Sigmoid colon (tissue), 4 donors: ENCODE measurements at regions not wholly inside any gene's neighbourhood (a gene's known extent, or its start where the extent isn't known, plus 50 kb on each side); places are given as distances from the start of the nearest gene placed in this dataset.

Experiments
- POLR2A ChIP-seq, 2 donors: fragments of 450-650 bp; IDR thresholded peaks; one replicate each; pipeline ENCODE4 v1.6.1; 2016; ENCODE audit warnings: antibody characterized with exemption in 2 of 2, mild to moderate bottlenecking in 2 of 2, moderate library complexity in 2 of 2
- POLR2AphosphoS5 ChIP-seq, 4 donors: sonication (generic); formaldehyde crosslinking; IDR thresholded peaks; one replicate each; pipeline ENCODE4 v1.6.1; 2017; ENCODE audit warnings: antibody characterized with exemption in 4 of 4
- TF ChIP-seq, protein P1 (sequence below), 4 experiments: fragments of 450-650 bp in 3 of 4; fragments of 200-600 bp in 1 of 4; IDR thresholded peaks; one replicate each; pipeline ENCODE4 v1.5.1; 2016 to 2019; ENCODE audit warnings: antibody characterized with exemption in 4 of 4, mild to moderate bottlenecking in 3 of 4, moderate library complexity in 2 of 4

DNA sequence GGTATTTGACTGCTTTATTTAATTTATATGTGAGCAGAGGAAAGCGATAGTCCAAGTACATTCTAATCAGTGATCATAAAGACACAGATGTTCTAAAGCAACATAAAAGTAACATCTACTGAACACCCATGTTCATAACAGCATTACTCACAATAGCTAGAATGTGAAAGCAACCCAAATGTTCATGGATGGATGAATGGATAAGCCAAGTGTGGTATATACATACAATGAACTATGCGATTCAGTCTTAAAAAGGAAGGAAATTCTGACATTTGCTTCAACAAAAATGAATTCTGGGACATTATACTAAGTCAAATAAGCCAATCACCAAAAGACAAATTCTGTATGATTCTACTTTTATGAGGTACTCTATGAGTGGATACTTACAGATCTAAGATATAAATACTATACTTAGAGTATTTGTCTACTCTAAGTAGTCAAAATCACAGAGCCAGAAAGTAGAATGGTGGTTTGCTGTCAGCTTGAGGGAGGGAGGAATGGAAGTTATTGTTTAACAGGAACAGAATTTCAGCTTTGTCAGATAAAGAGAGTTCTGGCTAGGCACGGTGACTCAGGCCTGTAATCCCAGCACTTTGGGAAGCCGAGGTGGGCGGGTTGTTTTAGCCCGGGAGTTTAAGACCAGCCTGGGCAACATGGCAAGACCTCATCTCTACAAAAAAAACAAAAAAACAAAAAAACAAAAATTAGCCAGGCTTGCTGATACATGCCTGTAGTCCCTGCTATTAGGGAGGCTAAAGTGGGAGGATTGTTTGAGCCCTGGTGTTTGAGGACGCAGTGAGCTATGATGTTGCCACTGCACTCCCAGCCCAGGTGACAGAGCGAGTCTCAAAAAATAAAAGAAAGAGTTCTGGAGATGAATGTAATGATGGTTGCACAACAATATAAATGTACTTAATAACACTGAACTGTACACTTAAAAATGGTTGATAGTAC lies 79.7 kb upstream of the ARHGAP29 start:
- TF ChIP-seq, protein P1, sequence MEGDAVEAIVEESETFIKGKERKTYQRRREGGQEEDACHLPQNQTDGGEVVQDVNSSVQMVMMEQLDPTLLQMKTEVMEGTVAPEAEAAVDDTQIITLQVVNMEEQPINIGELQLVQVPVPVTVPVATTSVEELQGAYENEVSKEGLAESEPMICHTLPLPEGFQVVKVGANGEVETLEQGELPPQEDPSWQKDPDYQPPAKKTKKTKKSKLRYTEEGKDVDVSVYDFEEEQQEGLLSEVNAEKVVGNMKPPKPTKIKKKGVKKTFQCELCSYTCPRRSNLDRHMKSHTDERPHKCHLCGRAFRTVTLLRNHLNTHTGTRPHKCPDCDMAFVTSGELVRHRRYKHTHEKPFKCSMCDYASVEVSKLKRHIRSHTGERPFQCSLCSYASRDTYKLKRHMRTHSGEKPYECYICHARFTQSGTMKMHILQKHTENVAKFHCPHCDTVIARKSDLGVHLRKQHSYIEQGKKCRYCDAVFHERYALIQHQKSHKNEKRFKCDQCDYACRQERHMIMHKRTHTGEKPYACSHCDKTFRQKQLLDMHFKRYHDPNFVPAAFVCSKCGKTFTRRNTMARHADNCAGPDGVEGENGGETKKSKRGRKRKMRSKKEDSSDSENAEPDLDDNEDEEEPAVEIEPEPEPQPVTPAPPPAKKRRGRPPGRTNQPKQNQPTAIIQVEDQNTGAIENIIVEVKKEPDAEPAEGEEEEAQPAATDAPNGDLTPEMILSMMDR (IDR thresholded peaks at IDR 0.05): no peak
- TF ChIP-seq POLR2AphosphoS5 (IDR thresholded peaks at IDR 0.05) (no peak), POLR2A (IDR thresholded peaks at IDR 0.05) (no peak)
